HG02678 (cell line): ENCODE measurements at regions not wholly inside any gene's neighbourhood (a gene's known extent, or its start where the extent isn't known, plus 50 kb on each side); places are given as distances from the start of the nearest gene placed in this dataset.

Experiments used
- ATAC-seq: cut with Tn5 transposase; IDR thresholded peaks from one replicate; pipeline ENCODE4 v1.9.1; 2021; ENCODE audit warnings: mild to moderate bottlenecking, moderate library complexity; ENCODE audit not compliant: unreplicated experiment

- ATAC-seq, result no peak
Observed at GRCh38 chr2:18427762-18428161, 132.7 kb downstream of the RDH14 start.

- ATAC-seq, result no peak
Observed at GRCh38 chr2:18426174-18426573, 134.3 kb downstream of the RDH14 start.

- no peak for ATAC-seq
Observed at GRCh38 chr2:18425210-18425703, 135.2 kb downstream of the RDH14 start.

GRCh38 chr2:18423636-18424035, 136.8 kb downstream of the RDH14 start:
- no peak for ATAC-seq

- no peak for ATAC-seq
Observed at GRCh38 chr2:18422432-18423165, 137.9 kb downstream of the RDH14 start.

DNA sequence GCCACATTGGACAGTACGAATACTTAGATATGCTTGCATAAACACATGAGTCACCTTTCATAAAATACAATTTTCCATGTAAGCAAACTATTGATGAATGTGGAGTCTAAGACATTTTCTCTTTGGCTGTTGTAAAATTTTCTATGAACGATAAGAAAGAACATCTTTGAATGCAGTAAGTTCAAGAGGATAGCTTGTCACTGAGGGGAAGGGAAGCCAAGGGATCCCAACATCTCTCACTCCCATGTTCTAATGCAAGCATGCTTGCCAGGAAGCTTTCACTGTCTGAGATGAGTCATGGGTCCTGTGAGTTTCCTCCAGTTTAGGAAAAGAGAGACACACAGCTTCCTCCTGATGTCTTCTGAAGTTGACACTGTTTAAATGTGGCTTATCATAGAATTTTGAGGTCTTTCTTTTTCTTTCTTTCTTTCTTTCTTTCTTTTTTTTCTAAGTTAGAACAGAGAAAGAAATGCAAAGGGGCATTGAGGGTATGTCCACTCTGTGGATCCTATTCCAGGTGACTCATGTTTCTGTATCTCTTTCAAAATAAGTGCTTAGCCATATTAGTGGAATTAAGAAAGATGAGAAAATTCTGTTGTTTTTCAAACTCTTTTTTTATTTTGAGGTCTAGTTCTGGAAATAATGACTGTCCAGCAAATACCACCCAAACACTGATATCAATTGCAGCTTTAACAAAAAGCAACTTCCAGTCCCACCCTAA, 146.6 kb downstream of the RDH14 start:
- ATAC-seq, result no peak

DNA sequence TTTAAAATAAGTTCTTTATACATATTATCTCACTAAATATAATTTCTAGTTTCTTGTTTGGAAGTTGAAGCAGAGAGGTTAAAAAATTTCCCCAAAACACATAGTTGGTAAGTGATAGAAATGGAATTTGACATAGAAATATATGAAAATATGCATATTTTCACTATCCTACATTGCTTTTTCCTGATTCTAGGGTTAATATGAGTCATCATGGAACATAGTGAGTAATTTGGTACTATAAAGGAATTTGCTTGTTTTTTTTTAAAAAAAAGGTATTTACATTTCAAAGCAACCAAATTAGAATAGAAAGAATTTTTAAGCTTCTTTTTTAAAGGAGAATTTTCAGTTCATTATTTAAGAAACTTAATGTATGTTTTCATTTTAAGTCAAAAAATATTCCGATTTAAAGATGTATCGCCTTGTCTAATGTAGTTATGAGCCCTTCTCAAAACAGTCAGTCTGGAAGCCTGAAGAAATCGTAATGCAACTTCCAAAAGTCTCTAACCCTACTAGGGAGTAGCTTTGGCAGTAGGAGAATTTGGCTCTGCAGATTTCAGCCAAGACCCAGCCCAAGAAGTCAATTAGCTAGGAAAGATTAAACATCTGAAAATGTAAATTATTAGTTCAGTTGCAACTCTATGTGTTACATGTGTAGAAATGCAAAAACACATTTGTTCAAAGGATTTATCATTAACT, 147.3 kb downstream of the RDH14 start:
- ATAC-seq, result no peak

DNA sequence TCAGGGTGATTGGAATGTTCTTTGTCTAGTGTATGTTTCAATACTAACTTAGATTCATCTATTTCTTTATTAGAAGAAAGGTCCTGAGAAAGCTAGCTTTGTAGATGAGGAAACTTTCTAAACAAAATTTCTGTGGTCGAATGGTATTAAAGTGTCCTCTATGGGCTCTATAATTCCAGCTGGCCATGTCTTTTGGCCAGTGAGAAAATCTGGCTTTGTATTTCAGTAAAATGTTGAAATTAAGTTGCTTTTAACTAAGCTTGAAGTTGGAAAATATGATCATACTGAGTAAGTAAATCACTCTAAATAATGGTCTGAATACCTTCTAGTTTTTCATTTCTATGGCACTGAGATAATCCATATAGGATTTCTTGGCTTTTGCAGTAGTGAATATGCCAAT, 148.8 kb downstream of the RDH14 start:
- ATAC-seq, result no peak

DNA sequence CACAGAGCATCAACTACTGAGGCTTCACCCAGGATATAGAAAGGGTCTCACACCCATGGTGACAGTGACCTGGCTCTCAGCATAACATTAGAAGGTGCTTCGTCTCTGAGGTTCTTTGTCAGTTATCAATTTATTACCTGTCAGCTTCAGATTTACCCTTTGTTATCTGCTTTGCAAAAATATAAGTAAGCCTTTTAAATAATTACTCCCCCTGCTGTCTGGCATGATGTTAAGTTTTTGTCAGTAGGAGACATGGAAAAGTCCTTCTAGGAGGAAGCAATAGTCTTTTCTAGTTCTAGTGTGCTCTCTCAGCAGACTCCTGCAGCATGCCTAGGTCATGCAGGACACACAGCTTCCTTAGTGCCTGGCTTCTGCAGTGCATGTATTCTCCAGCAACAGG, 149.9 kb downstream of the RDH14 start:
- no peak for ATAC-seq

DNA sequence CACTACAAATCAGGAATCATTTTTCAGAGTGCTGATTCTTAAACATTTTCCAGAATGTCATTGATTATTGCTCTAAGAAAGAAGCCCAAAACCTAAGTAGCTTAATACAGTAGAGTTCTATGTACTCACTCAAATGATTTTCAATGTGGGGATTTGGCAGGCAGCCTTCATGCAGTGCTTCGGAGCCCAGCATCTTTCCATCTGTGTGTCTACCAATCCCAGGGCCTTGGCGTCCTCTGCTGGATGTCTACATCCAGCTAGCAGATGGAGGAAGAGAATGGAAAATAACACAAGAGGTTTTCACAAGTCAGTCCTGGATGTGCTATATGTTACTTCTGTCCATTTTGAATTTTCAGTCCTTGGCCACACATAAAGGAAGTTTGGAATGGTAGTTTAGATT, 151.8 kb downstream of the RDH14 start:
- ATAC-seq, result no peak

DNA sequence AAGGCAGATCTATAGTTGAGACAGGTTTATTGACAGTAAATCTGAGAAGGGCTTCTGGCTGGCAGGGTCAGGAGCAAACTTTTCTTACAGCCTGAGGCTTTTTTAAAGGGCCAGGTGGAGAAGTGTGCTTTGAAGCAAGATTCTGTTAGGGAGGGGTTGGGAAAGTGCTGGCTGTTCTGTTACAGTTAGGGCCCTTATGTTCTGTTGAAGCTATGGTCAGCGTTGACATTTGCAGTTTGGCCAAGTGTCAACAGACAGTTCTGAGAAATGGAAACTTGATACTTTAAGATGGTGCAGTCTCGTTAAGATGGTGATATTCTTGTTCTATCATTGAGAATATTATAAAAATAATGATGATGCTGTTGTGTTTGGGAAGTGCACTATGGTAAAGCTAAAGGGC, 154.2 kb downstream of the RDH14 start:
- no peak for ATAC-seq

DNA sequence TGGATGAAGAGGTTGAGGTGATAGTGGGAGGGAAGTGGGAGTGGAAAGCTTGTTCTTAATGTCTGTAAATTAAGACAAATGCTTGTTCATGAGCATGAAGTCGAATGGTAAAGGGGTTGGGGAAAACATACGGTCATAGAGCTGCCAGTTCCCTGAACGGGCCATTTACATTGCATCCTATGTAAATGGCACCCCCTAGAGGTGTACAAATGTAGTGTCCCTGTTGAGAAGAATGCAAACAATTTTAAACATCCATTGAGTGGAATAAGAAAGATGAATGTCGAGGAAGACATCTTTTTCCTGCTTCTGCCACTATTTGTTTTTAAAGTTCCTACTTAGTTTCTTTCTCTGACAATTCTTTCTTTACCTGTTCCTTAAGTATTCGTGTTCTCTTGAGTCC, 155.7 kb downstream of the RDH14 start:
- ATAC-seq, result no peak

DNA sequence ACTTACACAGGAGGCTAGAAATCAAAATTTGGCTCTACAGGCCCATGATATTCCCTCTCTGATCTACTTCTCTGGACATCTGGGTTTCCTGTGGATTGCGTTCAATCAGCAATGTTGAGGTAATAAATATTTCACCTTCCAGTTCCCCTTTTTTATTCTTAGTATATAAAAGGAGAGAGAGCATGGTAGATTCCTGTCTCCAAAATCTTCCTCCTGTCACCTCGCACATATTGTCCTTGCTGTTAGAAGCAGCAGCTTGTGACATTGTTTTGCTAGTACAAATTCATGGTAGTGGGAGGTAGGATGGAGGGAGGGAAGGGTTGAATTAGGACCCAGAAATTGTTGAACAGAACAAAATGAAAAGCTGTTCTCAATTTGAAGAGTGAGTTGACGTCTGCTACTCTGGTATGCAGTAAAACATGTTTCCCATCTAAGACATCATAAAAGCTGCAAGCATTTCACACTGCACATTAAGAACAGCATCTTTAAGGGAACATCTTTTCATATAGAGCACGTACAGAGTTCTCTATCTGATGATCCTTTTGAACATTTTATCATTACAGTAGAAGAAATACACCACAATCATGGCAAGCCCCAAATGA, 156.4 kb downstream of the RDH14 start:
- ATAC-seq, result no peak

DNA sequence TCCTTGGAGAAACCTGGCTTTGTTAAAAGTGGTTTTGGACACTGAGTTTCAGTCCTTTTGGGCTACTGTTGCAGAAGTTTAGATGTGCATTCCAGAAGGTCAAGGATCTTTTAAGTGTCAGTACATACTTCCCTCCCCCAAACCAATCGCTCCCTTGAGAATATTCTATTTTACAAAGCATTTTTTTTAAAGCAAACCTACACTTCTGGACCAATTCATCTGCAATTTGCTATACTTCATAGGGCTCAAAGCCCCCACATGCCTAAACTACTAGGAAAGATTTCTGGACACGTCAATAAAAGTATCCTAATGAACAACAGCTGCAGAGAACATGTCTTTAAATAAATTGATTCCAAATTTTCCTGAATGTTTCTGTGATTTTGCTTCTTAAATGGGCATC, 157.6 kb downstream of the RDH14 start:
- no peak for ATAC-seq

DNA sequence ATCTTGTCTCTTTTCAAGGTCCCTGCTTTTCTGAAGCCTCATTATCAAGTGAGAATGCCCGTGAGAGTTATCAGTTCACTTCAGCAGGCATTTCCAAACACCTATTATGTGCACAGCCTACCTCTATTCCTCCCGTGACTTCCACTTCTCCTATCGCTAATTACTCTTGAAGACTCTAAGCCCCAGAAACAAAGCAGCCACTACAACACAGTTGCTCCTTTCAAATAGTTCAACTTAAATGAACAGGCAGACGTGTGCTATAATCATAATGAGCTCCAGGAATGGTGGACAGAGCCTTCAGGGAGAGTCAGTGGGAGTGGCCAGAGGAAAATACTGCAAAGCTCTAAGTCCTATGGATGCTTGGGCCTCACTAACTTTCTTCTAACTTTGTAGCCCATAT, 159.0 kb downstream of the RDH14 start:
- ATAC-seq, result no peak

- ATAC-seq, result no peak
Observed at GRCh38 chr2:18399601-18400000, 160.9 kb downstream of the RDH14 start.

- ATAC-seq, result no peak
Observed at GRCh38 chr2:18398833-18399232, 161.6 kb downstream of the RDH14 start.

- ATAC-seq, result no peak
Observed at GRCh38 chr2:18396329-18397010, 164.0 kb downstream of the RDH14 start.

GRCh38 chr2:18395555-18395954, 164.9 kb downstream of the RDH14 start:
- no peak for ATAC-seq

DNA sequence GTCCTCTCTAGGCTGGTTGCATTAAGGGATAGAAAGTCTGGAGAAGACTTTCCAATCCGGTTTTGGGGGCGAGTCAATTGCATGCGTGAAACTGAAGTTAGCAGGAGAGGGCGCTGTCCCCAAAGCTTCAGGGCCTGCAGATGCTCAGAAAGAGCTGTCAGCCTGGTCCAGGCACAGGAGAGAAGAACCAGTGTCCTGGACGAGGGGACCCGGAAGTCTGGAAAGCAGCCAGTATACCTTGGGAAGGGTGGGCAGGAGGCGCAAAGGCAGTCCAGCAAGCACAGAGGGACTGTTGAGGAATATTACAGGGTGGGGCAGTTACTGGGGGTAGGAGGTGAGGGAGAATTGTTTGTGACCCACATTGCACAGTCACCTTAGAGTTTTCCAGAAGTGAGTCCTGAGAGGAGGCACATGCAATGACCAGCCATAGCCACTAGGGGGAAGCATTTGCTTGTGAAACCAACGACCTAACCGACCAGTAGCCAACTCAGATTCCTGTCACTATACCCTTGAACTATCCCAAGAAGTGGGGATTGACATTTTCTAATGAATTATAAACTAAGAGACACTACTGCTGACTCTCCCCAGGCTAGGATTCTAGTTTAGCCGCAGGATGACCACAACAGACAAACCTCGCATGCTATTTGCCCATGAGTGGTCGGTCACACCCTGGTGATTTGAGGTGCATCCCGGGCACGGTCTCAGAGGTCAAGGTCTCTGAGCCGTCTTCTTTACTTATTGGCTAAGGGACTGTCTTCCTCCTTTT, 172.8 kb downstream of the RDH14 start:
- peak; percentile 93 for ATAC-seq
